Fibroblast of the conjunctiva (primary cell): ENCODE measurements at regions not wholly inside any gene's neighbourhood (a gene's known extent, or its start where the extent isn't known, plus 50 kb on each side); places are given as distances from the start of the nearest gene placed in this dataset.

Experiments used
- DNase-seq: peaks from one replicate; pipeline ENCODE4 v3.0.0-alpha.2; 2010; ENCODE audit warnings: low read depth

- no peak for DNase-seq
Measured at GRCh38 chr3:34377961-34378360, 579.5 kb downstream of the PDCD6IP start.

- no peak for DNase-seq
Measured at GRCh38 chr3:34381243-34381642, 582.8 kb downstream of the PDCD6IP start.

DNA sequence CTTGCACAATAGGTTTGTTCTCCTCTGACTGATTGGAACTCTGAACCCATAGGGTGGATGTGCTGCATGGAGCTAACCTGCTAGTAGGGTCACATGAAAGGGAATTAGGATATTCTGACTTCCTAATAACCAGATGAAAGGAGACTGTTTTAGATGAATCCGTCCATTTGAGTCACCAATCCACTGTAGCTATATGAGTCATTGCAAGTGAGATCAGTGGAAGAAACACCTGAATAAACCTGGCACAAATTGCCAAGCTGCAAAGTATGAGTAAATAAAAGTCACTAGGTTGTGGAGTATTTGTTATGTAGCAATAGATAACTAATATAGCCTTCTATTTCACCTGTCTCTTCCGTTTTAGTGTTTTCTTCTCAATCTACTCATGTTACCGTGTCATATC lies 584.4 kb downstream of the PDCD6IP start:
- DNase-seq = no peak

DNA sequence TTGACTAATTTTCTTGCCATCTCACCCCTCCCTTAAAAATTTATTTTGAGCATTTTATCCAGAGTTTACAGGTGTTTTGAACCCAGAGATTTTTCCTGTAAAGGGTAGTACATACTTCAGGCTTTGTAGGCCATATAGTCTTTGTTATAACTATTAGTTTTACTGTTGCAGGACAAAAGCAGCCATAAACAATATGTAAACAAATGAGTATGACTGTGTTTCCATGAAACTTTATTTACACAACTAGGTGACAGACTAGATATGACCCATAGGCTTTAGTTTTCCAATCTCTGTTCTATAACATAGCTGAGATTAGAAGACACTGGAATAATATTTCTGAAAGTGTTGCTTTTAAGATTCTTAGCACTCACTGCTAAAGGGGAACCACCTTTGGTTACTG lies 587.9 kb downstream of the PDCD6IP start:
- no peak for DNase-seq

DNA sequence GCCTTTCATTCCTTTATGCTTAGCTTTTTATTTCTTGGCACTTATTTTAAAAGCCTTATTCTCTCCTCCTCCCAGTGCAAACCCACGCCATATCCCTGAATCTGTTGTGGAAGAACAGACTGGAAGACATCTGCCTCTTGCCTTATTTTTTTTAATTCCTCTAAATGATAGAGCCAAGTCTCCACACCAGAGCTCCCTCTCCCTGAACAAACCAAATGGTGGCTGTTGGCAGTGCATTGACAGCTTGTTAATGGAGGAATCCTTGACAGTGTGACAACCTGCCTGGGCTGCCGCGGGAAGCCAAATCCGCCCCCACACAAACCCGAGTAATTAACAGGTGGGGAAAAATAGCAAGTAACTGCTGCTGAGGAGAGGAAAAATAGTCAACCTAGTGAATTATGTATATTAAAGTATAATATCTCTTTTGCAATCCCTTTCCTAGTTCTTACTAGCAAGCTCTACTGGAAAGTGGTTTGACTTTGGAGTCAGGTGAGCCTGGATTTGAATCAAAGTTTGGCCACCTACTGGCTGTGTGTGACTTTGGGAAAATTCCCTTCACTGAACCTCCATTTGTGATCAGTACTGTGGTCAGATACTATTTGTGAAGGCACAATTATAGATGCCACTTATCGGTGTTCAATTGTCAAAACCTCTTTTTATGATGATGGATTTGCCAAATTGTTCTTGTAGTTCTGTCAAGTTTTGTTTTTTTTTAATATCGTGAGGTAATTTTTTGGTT lies 589.6 kb downstream of the PDCD6IP start:
- no peak for DNase-seq

DNA sequence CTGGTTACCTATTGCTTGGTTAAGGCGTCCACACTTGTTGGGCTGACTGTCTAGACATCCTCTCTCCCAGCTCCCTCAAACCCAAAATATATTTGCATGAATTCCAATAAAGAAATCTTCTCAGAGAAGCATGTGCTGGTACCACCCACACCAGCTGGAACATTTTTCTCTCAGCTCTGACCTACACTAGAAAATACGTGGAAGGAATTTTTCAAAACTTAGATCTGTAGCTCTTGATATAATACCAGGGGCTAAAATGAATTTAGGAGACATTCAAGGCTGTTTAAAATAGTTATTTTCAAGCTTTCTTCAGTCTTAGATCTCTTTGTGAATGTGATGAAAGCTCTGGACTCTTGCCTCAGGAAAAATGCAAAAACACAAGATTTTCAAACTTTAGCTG lies 590.4 kb downstream of the PDCD6IP start:
- DNase-seq = no peak

- DNase-seq = no peak
Measured at GRCh38 chr3:34394978-34395748, 596.7 kb downstream of the PDCD6IP start.

GRCh38 chr3:34396288-34396687 lies 597.9 kb downstream of the PDCD6IP start:
- DNase-seq = no peak

GRCh38 chr3:34396956-34397355 lies 598.5 kb downstream of the PDCD6IP start:
- DNase-seq = no peak

GRCh38 chr3:34399401-34399800 lies 601.0 kb downstream of the PDCD6IP start:
- no peak for DNase-seq

DNA sequence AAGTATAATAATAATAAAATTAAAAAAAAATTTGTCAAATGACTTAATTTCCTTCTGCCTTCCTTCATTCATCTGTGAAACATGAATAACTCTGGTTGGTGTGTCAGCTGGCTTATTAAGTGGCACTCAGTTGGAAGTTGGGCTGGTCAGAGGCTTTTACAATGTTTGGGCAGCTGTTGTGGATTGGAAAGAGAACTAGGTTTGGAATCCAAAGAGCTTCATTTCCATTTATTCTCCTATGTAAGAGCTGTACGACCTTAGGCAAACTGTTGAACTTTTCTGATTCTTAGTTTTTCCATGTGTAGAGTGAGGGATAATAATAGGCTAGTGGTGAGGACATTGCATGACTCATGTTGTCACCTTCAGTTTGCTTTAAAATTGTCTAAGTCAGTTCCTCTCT lies 606.7 kb downstream of the PDCD6IP start:
- DNase-seq = no peak

DNA sequence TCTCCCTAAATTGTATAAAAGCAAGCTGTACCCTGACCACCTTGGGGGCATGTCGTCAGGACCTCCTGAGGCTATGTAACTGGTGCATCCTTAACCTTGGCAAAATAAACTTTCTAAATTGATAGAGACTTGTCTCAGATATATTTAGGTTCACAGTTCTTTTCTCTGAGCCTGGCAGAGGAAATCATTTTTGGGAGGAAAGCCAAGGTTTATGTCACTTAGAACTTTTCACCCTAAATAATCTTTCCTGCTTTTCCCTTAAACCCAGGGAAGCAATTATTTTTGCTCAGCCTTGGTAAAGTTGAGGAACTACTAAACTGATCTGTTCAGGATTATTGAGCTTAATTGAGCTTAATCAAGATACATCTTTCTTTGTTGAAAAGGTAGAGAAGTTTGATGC lies 608.9 kb downstream of the PDCD6IP start:
- DNase-seq = no peak

DNA sequence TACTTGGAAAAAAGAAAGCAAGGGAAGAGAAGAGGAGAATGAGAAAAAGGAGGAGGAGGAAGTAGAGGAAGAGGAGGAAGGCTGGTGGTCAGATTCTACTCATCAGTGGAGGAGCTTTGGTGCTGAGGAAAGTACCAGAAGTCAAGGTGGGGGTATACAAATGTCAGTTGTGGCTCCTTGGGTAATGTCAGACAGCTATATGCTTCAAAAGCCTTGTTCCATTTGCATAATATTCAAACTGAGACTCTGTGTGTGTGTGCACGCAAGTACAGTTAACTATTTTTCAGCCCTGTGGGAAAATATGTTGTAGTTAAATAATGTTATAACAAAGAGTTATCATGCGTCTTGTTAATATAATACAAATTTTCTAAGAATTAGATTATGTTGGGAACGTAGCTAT lies 609.7 kb downstream of the PDCD6IP start:
- DNase-seq = no peak

GRCh38 chr3:34411596-34411995 lies 613.2 kb downstream of the PDCD6IP start:
- DNase-seq = no peak

- no peak for DNase-seq
Measured at GRCh38 chr3:34419801-34420200, 621.4 kb downstream of the PDCD6IP start.

DNA sequence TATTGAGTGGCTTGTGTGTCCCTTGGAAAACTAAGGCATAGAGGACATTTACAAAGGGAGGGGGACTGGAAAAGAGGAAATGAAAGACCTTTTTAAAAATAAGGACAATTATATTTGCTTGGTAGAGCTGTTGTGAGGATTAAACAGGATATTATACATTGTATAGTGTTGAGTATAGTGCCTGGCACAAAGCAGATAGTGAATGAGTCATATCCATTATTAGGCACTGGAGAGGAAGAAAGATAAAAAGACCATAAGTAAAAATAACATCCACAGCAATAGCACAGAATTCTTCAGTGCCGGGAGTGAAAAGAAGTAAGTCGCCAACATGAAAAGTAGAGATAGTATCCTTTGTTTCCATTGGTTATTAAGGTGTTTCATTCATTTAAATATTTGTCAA lies 623.3 kb downstream of the PDCD6IP start:
- DNase-seq = no peak

- no peak for DNase-seq
Measured at GRCh38 chr3:34439796-34440195, 641.4 kb downstream of the PDCD6IP start.

GRCh38 chr3:34444137-34444536 lies 645.7 kb downstream of the PDCD6IP start:
- no peak for DNase-seq

DNA sequence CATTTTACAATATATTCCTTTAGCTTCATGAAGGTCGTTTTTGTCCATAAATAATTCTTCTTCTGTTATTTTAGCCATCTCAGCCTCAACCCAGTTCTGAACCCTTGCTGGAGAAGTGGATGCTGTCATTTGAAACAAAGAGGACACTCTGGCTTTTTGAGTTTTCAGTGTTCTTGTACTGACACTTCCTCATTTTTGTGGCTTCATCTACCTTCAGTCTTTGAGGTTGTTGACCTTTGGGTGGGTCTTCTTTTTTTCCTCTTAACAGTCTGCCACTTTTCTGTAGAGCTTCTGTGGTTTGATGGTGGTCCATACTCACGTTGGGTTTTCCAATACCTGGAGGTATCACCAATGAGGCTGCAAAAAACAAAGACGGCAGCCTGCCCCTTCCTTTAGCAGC lies 650.9 kb downstream of the PDCD6IP start:
- DNase-seq = no peak

- DNase-seq = no peak
Measured at GRCh38 chr3:34463414-34463813, 665.0 kb downstream of the PDCD6IP start.

GRCh38 chr3:34464646-34465045 lies 666.2 kb downstream of the PDCD6IP start:
- DNase-seq = no peak

- no peak for DNase-seq
Measured at GRCh38 chr3:34475851-34476250, 677.4 kb downstream of the PDCD6IP start.

GRCh38 chr3:34483311-34483887 lies 685.0 kb downstream of the PDCD6IP start:
- DNase-seq = no peak
